HEK293 (cell line): ENCODE measurements at regions not wholly inside any gene's neighbourhood (a gene's known extent, or its start where the extent isn't known, plus 50 kb on each side); places are given as distances from the start of the nearest gene placed in this dataset.

ENCODE experiments used
- CTCF ChIA-PET: fragments of 350-600 bp; formaldehyde crosslinking; extraction: SDS; loops from one replicate; lab custom pipeline; 2021; ENCODE audit warnings: antibody characterized with exemption; lab: Yijun Ruan, JAX
- POLR2A ChIA-PET: fragments of 300-600 bp; formaldehyde crosslinking; extraction: SDS; loops from one replicate; lab custom pipeline; 2020; ENCODE audit warnings: antibody characterized with exemption, inconsistent platforms; lab: Yijun Ruan, JAX
- H3K27ac ChIP-seq: fragments of 200-500 bp; sonication (Bioruptor generic); 2 replicates; pipeline ENCODE4 v1.5.1; 2014; ENCODE audit warnings: low read depth, low read length, control low read depth, inconsistent platforms; ENCODE audit errors: extremely low read depth
- H3K36me3 ChIP-seq, 2 experiments: fragments of 200-500 bp in 1 of 2; sonication (Bioruptor generic) in 1 of 2; 1 replicate in 1 of 2; 2 replicates in 1 of 2; pipeline ENCODE4 v1.5.1; 2014 to 2017; ENCODE audit warnings: inconsistent platforms in 2 of 2, low read length in 2 of 2; ENCODE audit not compliant: control insufficient read depth in 2 of 2, insufficient read depth in 1 of 2
- H3K4me1 ChIP-seq: fragments of 200-500 bp; sonication (Bioruptor generic); 2 replicates; pipeline ENCODE4 v1.5.1; 2014; ENCODE audit warnings: mild to moderate bottlenecking, low read length, inconsistent platforms; ENCODE audit not compliant: control insufficient read depth, insufficient read depth
- H3K4me3 ChIP-seq: 2 replicates; pipeline ENCODE4 v1.5.1; 2011; ENCODE audit warnings: low read depth, mild to moderate bottlenecking, control low read depth, low read length, moderate library complexity
- H3K9me3 ChIP-seq: fragments of 200-500 bp; sonication (Bioruptor generic); 2 replicates; pipeline ENCODE4 v1.5.1; 2014; ENCODE audit warnings: low read depth, low read length, inconsistent platforms; ENCODE audit not compliant: control insufficient read depth, insufficient read depth
- EGR2 ChIP-seq: fragments of 450-650 bp; formaldehyde crosslinking; IDR thresholded peaks from 2 replicates; pipeline ENCODE4 v1.5.1; 2016; ENCODE audit warnings: low read depth, missing biosample characterization, missing genetic modification characterization
- KLF16 ChIP-seq: fragments of 450-650 bp; formaldehyde crosslinking; IDR thresholded peaks from 2 replicates; pipeline ENCODE4 v1.5.1; 2017; ENCODE audit warnings: missing biosample characterization, missing genetic modification characterization
- KLF9 ChIP-seq: fragments of 450-650 bp; formaldehyde crosslinking; IDR thresholded peaks from 2 replicates; pipeline ENCODE4 v1.5.1; 2016; ENCODE audit warnings: missing biosample characterization, missing genetic modification characterization, low read depth
- MEIS1 ChIP-seq: sonication (generic); formaldehyde crosslinking; IDR thresholded peaks from 2 replicates; pipeline ENCODE4 v1.8.1; 2022; ENCODE audit warnings: missing genetic modification reagents, mild to moderate bottlenecking, borderline replicate concordance
- SETDB1 ChIP-seq: IDR thresholded peaks from one replicate; pipeline ENCODE4 v1.6.1; 2017; ENCODE audit warnings: mild to moderate bottlenecking, low read length, moderate library complexity, mixed read lengths; ENCODE audit not compliant: insufficient read length
- SP7 ChIP-seq: fragments of 450-650 bp; formaldehyde crosslinking; IDR thresholded peaks from 2 replicates; pipeline ENCODE4 v1.5.1; 2016; ENCODE audit warnings: missing biosample characterization, missing genetic modification characterization
- ZBTB10 ChIP-seq: fragments of 450-650 bp; formaldehyde crosslinking; IDR thresholded peaks from 2 replicates; pipeline ENCODE4 v1.5.1; 2016; ENCODE audit warnings: missing biosample characterization, missing genetic modification characterization
- ZBTB20 ChIP-seq: fragments of 450-650 bp; formaldehyde crosslinking; IDR thresholded peaks from 2 replicates; pipeline ENCODE4 v1.5.1; 2016; ENCODE audit warnings: missing biosample characterization, missing genetic modification characterization
- ZBTB21 ChIP-seq: fragments of 450-650 bp; formaldehyde crosslinking; IDR thresholded peaks from 2 replicates; pipeline ENCODE4 v1.5.1; 2017; ENCODE audit warnings: missing biosample characterization, missing genetic modification characterization
- ZEB2 ChIP-seq: fragments of 450-650 bp; formaldehyde crosslinking; IDR thresholded peaks from 2 replicates; pipeline ENCODE4 v1.5.1; 2016; ENCODE audit warnings: missing biosample characterization, missing genetic modification characterization
- ZFP37 ChIP-seq: fragments of 450-650 bp; formaldehyde crosslinking; IDR thresholded peaks from 2 replicates; pipeline ENCODE4 v1.5.1; 2016; ENCODE audit warnings: missing biosample characterization, missing genetic modification characterization
- ZFP41 ChIP-seq: fragments of 450-650 bp; formaldehyde crosslinking; IDR thresholded peaks from 2 replicates; pipeline ENCODE4 v1.5.1; 2016; ENCODE audit warnings: missing biosample characterization, missing genetic modification characterization, borderline replicate concordance
- ZNF132 ChIP-seq: fragments of 450-650 bp; formaldehyde crosslinking; IDR thresholded peaks from 2 replicates; pipeline ENCODE4 v1.5.1; 2017; ENCODE audit warnings: missing biosample characterization, missing genetic modification characterization, borderline replicate concordance
- ZNF174 ChIP-seq: fragments of 450-650 bp; formaldehyde crosslinking; IDR thresholded peaks from 2 replicates; pipeline ENCODE4 v1.5.0; 2017; ENCODE audit warnings: missing biosample characterization, mild to moderate bottlenecking, missing genetic modification characterization
- ZNF18 ChIP-seq: fragments of 450-650 bp; formaldehyde crosslinking; IDR thresholded peaks from 2 replicates; pipeline ENCODE4 v1.5.1; 2016; ENCODE audit warnings: missing biosample characterization, missing genetic modification characterization
- ZNF184 ChIP-seq: fragments of 450-650 bp; IDR thresholded peaks from 2 replicates; pipeline ENCODE4 v1.5.1; 2018; ENCODE audit warnings: missing biosample characterization, mild to moderate bottlenecking, missing genetic modification characterization
- ZNF2 ChIP-seq: fragments of 450-650 bp; formaldehyde crosslinking; IDR thresholded peaks from 2 replicates; pipeline ENCODE4 v1.5.1; 2016; ENCODE audit warnings: missing biosample characterization, missing genetic modification characterization
- ZNF202 ChIP-seq: fragments of 450-650 bp; formaldehyde crosslinking; IDR thresholded peaks from 2 replicates; pipeline ENCODE4 v1.5.1; 2016; ENCODE audit warnings: missing biosample characterization, missing genetic modification characterization, borderline replicate concordance
- ZNF350 ChIP-seq: fragments of 450-650 bp; formaldehyde crosslinking; IDR thresholded peaks from 2 replicates; pipeline ENCODE4 v1.5.0; 2017; ENCODE audit warnings: missing biosample characterization, mild to moderate bottlenecking, missing genetic modification characterization
- ZNF404 ChIP-seq: fragments of 450-650 bp; formaldehyde crosslinking; IDR thresholded peaks from 2 replicates; pipeline ENCODE4 v1.5.1; 2017; ENCODE audit warnings: missing biosample characterization, missing genetic modification characterization
- ZNF530 ChIP-seq: fragments of 450-650 bp; formaldehyde crosslinking; IDR thresholded peaks from 2 replicates; pipeline ENCODE4 v1.5.1; 2016; ENCODE audit warnings: low read depth, missing biosample characterization, missing genetic modification characterization
- ZNF544 ChIP-seq: fragments of 450-650 bp; formaldehyde crosslinking; IDR thresholded peaks from 2 replicates; pipeline ENCODE4 v1.5.0; 2017; ENCODE audit warnings: missing biosample characterization, missing genetic modification characterization
- ZNF549 ChIP-seq: fragments of 450-650 bp; IDR thresholded peaks from 2 replicates; pipeline ENCODE4 v1.5.1; 2018; ENCODE audit warnings: missing biosample characterization, missing genetic modification characterization, mild to moderate bottlenecking, inconsistent platforms, moderate library complexity
- ZNF555 ChIP-seq: fragments of 450-650 bp; formaldehyde crosslinking; conservative IDR thresholded peaks from 2 replicates; pipeline ENCODE4 v1.5.1; 2017; ENCODE audit warnings: missing biosample characterization, mild to moderate bottlenecking, missing genetic modification characterization, inconsistent platforms
- ZNF560 ChIP-seq: fragments of 450-650 bp; formaldehyde crosslinking; IDR thresholded peaks from 2 replicates; pipeline ENCODE4 v1.5.1; 2017; ENCODE audit warnings: missing biosample characterization, missing genetic modification characterization, borderline replicate concordance
- ZNF600 ChIP-seq: fragments of 450-650 bp; formaldehyde crosslinking; IDR thresholded peaks from 2 replicates; pipeline ENCODE4 v1.5.1; 2016; ENCODE audit warnings: missing biosample characterization, missing genetic modification characterization
- ZNF704 ChIP-seq: fragments of 450-650 bp; formaldehyde crosslinking; IDR thresholded peaks from 2 replicates; pipeline ENCODE4 v1.5.1; 2016; ENCODE audit warnings: missing biosample characterization, missing genetic modification characterization
- ZNF777 ChIP-seq: fragments of 450-650 bp; formaldehyde crosslinking; IDR thresholded peaks from 2 replicates; pipeline ENCODE4 v1.5.1; 2017; ENCODE audit warnings: missing biosample characterization, missing genetic modification characterization, borderline replicate concordance
- ZNF792 ChIP-seq: fragments of 450-650 bp; formaldehyde crosslinking; IDR thresholded peaks from 2 replicates; pipeline ENCODE4 v1.5.1; 2016; ENCODE audit warnings: missing biosample characterization, missing genetic modification characterization
- ZNF843 ChIP-seq: fragments of 450-650 bp; formaldehyde crosslinking; IDR thresholded peaks from 2 replicates; pipeline ENCODE4 v1.5.1; 2016; ENCODE audit warnings: missing biosample characterization, missing genetic modification characterization

- Histone ChIP-seq H3K4me3 (no peak overlapping the region), H3K36me3 (no peaks in the 10 kb centered on the region), H3K9me3 (no peaks in the 10 kb centered on the region), H3K4me1 (no peaks in the 10 kb centered on the region), H3K27ac (no peak overlapping the region)
- ChIA-PET POLR2A (no interaction called here), CTCF (no interaction called here)
- no peak for TF ChIP-seq ZNF404 (tag by site-specific recombination)
- TF ChIP-seq ZBTB10 (tag by site-specific recombination), result no peak
- TF ChIP-seq ZNF202, result no peak
- no peak for TF ChIP-seq ZNF544 (tag by site-specific recombination)
- no peak for TF ChIP-seq ZFP41
- no peak for TF ChIP-seq ZBTB21 (tag by site-specific recombination)
- no peak for TF ChIP-seq EGR2 (tag by site-specific recombination)
- no peak for TF ChIP-seq KLF16 (tag by site-specific recombination)
- TF ChIP-seq ZNF2, result no peak
- TF ChIP-seq MEIS1 (CRISPR knock-in tag), result no peak
Measured at GRCh38 chr18:64398320-64398719, 249.4 kb upstream of the LINC00305 start.

- H3K27ac ChIP-seq, result no peak overlapping the region
- CTCF ChIA-PET, result no interaction called here
- TF ChIP-seq ZNF18 (tag by site-specific recombination), result no peak
- TF ChIP-seq ZNF600, result no peak
- no peak for TF ChIP-seq ZNF560 (tag by site-specific recombination)
- no peak for TF ChIP-seq ZNF549 (tag by site-specific recombination)
- no peak for TF ChIP-seq ZNF174 (tag by site-specific recombination)
- no peak for TF ChIP-seq SETDB1
- TF ChIP-seq ZFP37 (tag by site-specific recombination), result no peak
- TF ChIP-seq ZNF530 (tag by site-specific recombination), result no peak
- TF ChIP-seq ZNF350, result no peak
- TF ChIP-seq KLF9 (tag by site-specific recombination), result no peak
- TF ChIP-seq ZEB2 (tag by site-specific recombination), result no peak
- no peak for TF ChIP-seq ZNF792 (tag by site-specific recombination)
- TF ChIP-seq ZNF132, result no peak
- TF ChIP-seq ZNF777 (tag by site-specific recombination), result no peak
- no peak for TF ChIP-seq ZBTB20 (tag by site-specific recombination)
- no peak for TF ChIP-seq ZNF704 (tag by site-specific recombination)
- TF ChIP-seq ZNF843 (tag by site-specific recombination), result no peak
- no peak for TF ChIP-seq SP7 (tag by site-specific recombination)
- no peak for TF ChIP-seq ZNF555
- no peak for TF ChIP-seq ZNF184 (tag by site-specific recombination)
- TF ChIP-seq, all 188 proteins: peak for 0
- H3K9me3 ChIP-seq, result no peaks in the 10 kb centered on the region
- H3K4me1 ChIP-seq, result no peaks in the 10 kb centered on the region
- H3K36me3 ChIP-seq, result no peaks in the 10 kb centered on the region
- H3K4me3 ChIP-seq, result no peak overlapping the region
- POLR2A ChIA-PET, result no interaction called here
Measured at GRCh38 chr18:64392202-64392601, 243.3 kb upstream of the LINC00305 start.
